ENCODE measurements at regions not wholly inside any gene's neighbourhood (a gene's known extent, or its start where the extent isn't known, plus 50 kb on each side); places are given as distances from the start of the nearest gene placed in this dataset.

DNA sequence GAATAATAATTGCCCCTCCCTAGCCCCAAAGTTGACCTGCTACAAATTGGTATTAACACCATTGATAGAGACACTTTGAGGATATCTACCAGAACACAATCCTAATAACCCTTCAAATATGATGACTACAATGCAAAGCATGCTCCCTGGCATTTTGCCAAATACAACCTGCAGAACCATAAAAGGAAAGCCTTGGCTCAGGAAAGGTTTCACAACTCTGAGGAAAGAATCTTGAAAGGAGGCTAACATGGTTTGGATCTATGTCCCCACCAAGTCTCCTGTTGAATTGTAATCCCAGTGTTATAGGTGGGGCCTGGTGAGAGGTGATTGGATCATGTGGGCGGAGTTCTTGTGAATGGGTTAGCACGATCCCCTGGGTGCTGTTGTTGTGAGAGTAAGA is 140.4 kb upstream of the ARHGAP42 start:
- no TSS peak for BruUV-seq (replicated peaks)
- no peak overlapping the region for H3K4me3 ChIP-seq (ENCODE audit: low read length)
- no peaks in the 10 kb centered on the region for H3K9me2 ChIP-seq (replicated peaks; ENCODE audit: low read length)
- no peak overlapping the region for H3K9ac ChIP-seq (ENCODE audit: low read length)
- H3K4me1 ChIP-seq (ENCODE audit: insufficient read depth, low read length) = peaks cover 8% of the 10 kb centered on the region
- H3K79me2 ChIP-seq (ENCODE audit: low read length) = no peaks in the 10 kb centered on the region
- H4K20me1 ChIP-seq (ENCODE audit: low read length) = no peaks in the 10 kb centered on the region
- peaks cover 22% of the 10 kb centered on the region; the same call in 1 of the 2 replicates for H3K27me3 ChIP-seq (ENCODE audit: low read length)
- intact Hi-C loops (cut with micrococcal nuclease) = no loop called here
- CTCF ChIA-PET = no interaction called here
- TF ChIP-seq, protein P1, sequence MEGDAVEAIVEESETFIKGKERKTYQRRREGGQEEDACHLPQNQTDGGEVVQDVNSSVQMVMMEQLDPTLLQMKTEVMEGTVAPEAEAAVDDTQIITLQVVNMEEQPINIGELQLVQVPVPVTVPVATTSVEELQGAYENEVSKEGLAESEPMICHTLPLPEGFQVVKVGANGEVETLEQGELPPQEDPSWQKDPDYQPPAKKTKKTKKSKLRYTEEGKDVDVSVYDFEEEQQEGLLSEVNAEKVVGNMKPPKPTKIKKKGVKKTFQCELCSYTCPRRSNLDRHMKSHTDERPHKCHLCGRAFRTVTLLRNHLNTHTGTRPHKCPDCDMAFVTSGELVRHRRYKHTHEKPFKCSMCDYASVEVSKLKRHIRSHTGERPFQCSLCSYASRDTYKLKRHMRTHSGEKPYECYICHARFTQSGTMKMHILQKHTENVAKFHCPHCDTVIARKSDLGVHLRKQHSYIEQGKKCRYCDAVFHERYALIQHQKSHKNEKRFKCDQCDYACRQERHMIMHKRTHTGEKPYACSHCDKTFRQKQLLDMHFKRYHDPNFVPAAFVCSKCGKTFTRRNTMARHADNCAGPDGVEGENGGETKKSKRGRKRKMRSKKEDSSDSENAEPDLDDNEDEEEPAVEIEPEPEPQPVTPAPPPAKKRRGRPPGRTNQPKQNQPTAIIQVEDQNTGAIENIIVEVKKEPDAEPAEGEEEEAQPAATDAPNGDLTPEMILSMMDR (conservative IDR thresholded peaks at IDR 0.05; ENCODE audit: low read depth, low read length) = no peak
- TF ChIP-seq EZH2 (IDR thresholded peaks at IDR 0.05; ENCODE audit: low read length, unreplicated experiment) = no peak
- TF ChIP-seq EZH2phosphoT487 (IDR thresholded peaks at IDR 0.05; ENCODE audit: borderline replicate concordance, low read length) = no peak
- no peak overlapping the region for H2AFZ ChIP-seq (ENCODE audit: low read length)
- no peaks in the 10 kb centered on the region for H3K9me3 ChIP-seq (ENCODE audit: low read length)
- ATAC-seq (peak; percentile 48), DNase-seq (peak; percentile 95)
- no peaks in the 10 kb centered on the region for H3F3A ChIP-seq (ENCODE audit: low read length, unreplicated experiment)
- POLR2A ChIA-PET (ENCODE audit: unreplicated experiment) = no interaction called here
- no peaks in the 10 kb centered on the region for H3K36me3 ChIP-seq (ENCODE audit: low read depth, low read length)
- no peak overlapping the region for H3K4me2 ChIP-seq (ENCODE audit: low read length)
- no peak overlapping the region for H3K27ac ChIP-seq (ENCODE audit: low read length)

DNA sequence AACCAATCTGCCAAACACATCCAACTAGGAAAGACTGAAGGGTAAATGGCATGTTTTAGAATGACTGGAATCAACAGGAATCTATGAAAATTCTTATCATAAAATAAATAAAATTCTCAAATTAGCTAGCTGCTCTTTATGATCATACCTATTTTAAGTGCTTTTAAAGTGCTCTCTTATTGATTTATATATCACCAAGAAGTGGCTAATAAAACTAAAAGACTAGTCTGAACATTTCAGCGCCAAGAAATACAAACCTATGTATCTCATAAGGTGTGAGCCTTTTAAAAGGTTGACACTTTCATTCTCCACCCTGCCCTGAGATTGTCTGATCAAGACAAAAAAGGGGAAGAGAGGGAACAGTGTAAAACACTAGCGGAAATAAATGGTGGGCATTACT is 136.8 kb upstream of the ARHGAP42 start:
- H3F3A ChIP-seq (ENCODE audit: low read length, unreplicated experiment) = no peaks in the 10 kb centered on the region
- no peak overlapping the region for H2AFZ ChIP-seq (ENCODE audit: low read length)
- no peaks in the 10 kb centered on the region for H3K9me2 ChIP-seq (replicated peaks; ENCODE audit: low read length)
- peaks cover 8% of the 10 kb centered on the region for H3K4me1 ChIP-seq (ENCODE audit: insufficient read depth, low read length)
- TF ChIP-seq EZH2phosphoT487 (IDR thresholded peaks at IDR 0.05; ENCODE audit: borderline replicate concordance, low read length) (no peak), EZH2 (IDR thresholded peaks at IDR 0.05; ENCODE audit: low read length, unreplicated experiment) (no peak)
- TF ChIP-seq, protein P1 (conservative IDR thresholded peaks at IDR 0.05; ENCODE audit: low read depth, low read length) = no peak
- ChIA-PET POLR2A (ENCODE audit: unreplicated experiment) (no interaction called here), CTCF (no interaction called here)
- no peak overlapping the region for H3K4me3 ChIP-seq (ENCODE audit: low read length)
- no peak overlapping the region for H3K4me2 ChIP-seq (ENCODE audit: low read length)
- no TSS peak for BruUV-seq (replicated peaks)
- DNase-seq = no peak
- H3K27ac ChIP-seq (ENCODE audit: low read length) = no peak overlapping the region
- no peaks in the 10 kb centered on the region for H3K79me2 ChIP-seq (ENCODE audit: low read length)
- no peaks in the 10 kb centered on the region for H3K36me3 ChIP-seq (ENCODE audit: low read depth, low read length)
- intact Hi-C loops (cut with micrococcal nuclease) = no loop called here
- H3K27me3 ChIP-seq (ENCODE audit: low read length) = peaks cover 13% of the 10 kb centered on the region; the same call in 1 of the 2 replicates
- no peaks in the 10 kb centered on the region for H3K9me3 ChIP-seq (ENCODE audit: low read length)
- H4K20me1 ChIP-seq (ENCODE audit: low read length) = no peaks in the 10 kb centered on the region
- no peak for ATAC-seq
- H3K9ac ChIP-seq (ENCODE audit: low read length) = no peak overlapping the region

DNA sequence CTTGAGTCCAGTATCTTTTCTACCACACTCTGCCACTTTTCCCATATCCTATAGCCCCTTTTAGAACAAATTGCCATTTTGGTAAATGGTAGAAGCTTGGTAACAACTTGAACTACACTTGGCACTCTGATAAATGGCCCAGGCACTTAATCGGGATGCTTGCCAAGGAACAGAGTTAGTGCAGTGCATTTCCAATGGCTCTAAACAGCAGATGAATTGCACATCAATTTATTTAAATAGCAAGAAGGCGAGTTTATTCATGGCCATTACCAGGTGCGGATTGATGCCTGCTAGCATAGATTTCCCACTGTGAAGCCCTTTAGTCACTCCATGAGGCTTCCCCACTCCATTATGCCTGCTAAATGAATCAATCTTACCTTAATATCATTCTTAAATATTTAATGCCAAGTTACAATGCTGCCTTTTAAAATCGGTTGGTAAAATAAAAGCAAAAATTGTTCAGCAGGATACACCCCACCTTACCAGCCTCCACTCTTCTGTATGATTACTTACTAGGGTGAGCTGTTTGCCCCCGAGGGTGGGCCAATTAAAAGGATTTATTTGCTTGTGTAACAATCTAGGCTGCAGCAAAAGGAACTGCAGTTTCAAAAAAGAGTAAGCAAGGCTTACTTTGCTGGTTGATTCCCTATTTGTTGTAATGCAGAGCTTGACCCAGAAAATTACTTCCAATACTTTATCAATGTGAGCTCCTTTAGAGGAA is 136.0 kb upstream of the ARHGAP42 start:
- no peak overlapping the region for H3K4me3 ChIP-seq (ENCODE audit: low read length)
- DNase-seq (no peak), ATAC-seq (no peak)
- peaks cover 16% of the 10 kb centered on the region; the same call in 1 of the 2 replicates for H3K27me3 ChIP-seq (ENCODE audit: low read length)
- H3K36me3 ChIP-seq (ENCODE audit: low read depth, low read length) = no peaks in the 10 kb centered on the region
- H3K9me2 ChIP-seq (replicated peaks; ENCODE audit: low read length) = no peaks in the 10 kb centered on the region
- no peaks in the 10 kb centered on the region for H4K20me1 ChIP-seq (ENCODE audit: low read length)
- H3K27ac ChIP-seq (ENCODE audit: low read length) = no peak overlapping the region
- BruUV-seq (replicated peaks) = no TSS peak
- no peaks in the 10 kb centered on the region for H3F3A ChIP-seq (ENCODE audit: low read length, unreplicated experiment)
- intact Hi-C loops (cut with micrococcal nuclease) = no loop called here
- H2AFZ ChIP-seq (ENCODE audit: low read length) = peak overlapping the region; percentile 36; the same call in 1 of the 2 replicates
- peaks cover 8% of the 10 kb centered on the region for H3K4me1 ChIP-seq (ENCODE audit: insufficient read depth, low read length)
- no peaks in the 10 kb centered on the region for H3K79me2 ChIP-seq (ENCODE audit: low read length)
- no peak overlapping the region; the same call in 1 of the 2 replicates for H3K4me2 ChIP-seq (ENCODE audit: low read length)
- CTCF ChIA-PET = no interaction called here
- no peaks in the 10 kb centered on the region for H3K9me3 ChIP-seq (ENCODE audit: low read length)
- H3K9ac ChIP-seq (ENCODE audit: low read length) = no peak overlapping the region
- TF ChIP-seq, protein P1 (conservative IDR thresholded peaks at IDR 0.05; ENCODE audit: low read depth, low read length) = no peak
- TF ChIP-seq EZH2 (IDR thresholded peaks at IDR 0.05; ENCODE audit: low read length, unreplicated experiment) (no peak), EZH2phosphoT487 (IDR thresholded peaks at IDR 0.05; ENCODE audit: borderline replicate concordance, low read length) (no peak)
- POLR2A ChIA-PET (ENCODE audit: unreplicated experiment) = no interaction called here

Measured in PC-3 (cell line).